ENCODE measurements at regions not wholly inside any gene's neighbourhood (a gene's known extent, or its start where the extent isn't known, plus 50 kb on each side); places are given as distances from the start of the nearest gene placed in this dataset.

DNA sequence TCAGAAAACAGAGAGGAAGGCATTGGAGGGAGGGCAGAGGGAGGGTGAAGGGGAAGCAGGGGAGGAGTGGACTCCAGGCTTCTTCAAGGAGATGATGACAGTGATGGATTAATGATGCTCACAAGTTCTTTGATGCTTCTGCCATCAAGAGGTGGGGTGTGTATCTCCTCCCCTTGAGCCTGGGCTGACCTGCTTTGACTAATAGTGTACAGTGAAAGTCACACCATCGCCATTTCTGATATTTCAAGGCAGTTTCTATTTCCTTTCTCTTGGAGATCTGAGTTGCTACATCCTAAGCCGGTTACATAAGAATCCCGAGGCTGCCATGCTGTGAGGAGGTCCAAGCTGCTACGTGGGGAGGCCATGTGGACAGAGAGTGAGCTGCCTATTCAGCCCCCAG lies 312.5 kb downstream of the MAF start:
- H3K4me3 ChIP-seq (replicated peaks; ENCODE audit: low read depth, low read length): no peak overlapping the region
- DNase-seq (ENCODE audit: low read depth): no peak

DNA sequence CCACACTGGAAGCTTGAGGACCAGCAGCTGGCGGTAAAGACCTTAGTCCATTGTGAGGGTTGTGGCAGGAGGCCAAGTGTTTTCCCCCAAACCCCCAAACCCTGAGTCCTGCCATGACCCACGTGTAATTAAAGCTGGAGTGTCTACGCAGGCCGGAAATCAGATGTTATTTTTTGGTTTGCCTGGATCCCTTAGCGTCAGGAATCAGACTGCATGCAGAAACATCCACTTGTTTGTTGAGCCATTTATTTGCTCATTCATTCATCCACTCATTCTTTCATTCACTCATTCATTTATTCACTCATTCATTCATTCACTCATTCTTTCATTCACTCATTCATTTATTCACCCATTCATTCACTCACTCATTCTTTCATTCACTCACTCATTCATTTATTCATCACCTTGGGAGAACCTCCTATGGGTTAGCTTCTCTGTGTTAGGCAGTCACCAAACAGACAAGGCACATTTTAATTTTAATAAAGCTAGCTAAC lies 313.1 kb downstream of the MAF start:
- TF ChIP-seq, protein P1, sequence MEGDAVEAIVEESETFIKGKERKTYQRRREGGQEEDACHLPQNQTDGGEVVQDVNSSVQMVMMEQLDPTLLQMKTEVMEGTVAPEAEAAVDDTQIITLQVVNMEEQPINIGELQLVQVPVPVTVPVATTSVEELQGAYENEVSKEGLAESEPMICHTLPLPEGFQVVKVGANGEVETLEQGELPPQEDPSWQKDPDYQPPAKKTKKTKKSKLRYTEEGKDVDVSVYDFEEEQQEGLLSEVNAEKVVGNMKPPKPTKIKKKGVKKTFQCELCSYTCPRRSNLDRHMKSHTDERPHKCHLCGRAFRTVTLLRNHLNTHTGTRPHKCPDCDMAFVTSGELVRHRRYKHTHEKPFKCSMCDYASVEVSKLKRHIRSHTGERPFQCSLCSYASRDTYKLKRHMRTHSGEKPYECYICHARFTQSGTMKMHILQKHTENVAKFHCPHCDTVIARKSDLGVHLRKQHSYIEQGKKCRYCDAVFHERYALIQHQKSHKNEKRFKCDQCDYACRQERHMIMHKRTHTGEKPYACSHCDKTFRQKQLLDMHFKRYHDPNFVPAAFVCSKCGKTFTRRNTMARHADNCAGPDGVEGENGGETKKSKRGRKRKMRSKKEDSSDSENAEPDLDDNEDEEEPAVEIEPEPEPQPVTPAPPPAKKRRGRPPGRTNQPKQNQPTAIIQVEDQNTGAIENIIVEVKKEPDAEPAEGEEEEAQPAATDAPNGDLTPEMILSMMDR (IDR thresholded peaks at IDR 0.05; ENCODE audit: low read length, missing control alignments): no peak
- DNase-seq (ENCODE audit: low read depth): no peak
- no peak overlapping the region for H3K4me3 ChIP-seq (replicated peaks; ENCODE audit: low read depth, low read length)

More for the DNA sequence above, 312.5 kb downstream of the MAF start:
- TF ChIP-seq, protein P1 (IDR thresholded peaks at IDR 0.05; ENCODE audit: low read length, missing control alignments): no peak

DNA sequence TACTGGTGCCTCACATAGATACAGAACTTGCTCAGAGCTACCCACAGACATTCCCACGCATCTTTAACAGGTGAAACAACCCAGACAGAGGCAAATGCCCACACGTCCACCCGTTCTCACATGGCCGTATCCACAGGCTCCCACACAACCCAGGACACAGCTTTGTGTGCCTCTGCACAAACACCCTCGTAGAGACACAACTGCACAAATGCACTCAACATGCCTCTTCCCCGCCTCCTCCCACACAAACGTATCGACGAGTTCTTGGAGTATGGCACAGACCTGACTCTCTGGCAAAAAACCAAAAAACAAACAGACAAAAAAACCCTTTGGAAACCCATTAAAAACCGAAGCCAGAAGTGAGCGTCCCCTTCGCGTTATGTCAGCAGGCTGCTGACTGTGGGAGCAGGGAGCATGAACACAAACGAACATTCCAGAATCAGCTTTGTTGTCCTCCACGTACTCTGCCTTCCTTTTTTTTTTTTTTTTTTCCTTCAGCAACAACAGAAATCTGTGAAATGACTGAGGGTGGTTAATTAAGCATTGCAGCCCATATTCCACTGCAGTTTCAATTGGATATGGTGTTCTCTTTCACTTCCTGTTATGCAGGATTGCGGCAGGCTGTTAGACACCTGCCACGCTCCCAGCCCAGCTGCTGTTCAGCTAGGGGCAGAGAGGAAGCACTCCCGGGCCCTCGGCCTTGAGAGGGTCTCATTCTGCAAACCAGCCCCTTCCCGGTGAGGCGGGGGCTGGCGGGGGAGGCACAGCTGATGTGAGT lies 313.7 kb downstream of the MAF start:
- H3K4me3 ChIP-seq (replicated peaks; ENCODE audit: low read depth, low read length): no peak overlapping the region
- no peak for DNase-seq (ENCODE audit: low read depth)
- TF ChIP-seq, protein P1 (IDR thresholded peaks at IDR 0.05; ENCODE audit: low read length, missing control alignments): no peak

DNA sequence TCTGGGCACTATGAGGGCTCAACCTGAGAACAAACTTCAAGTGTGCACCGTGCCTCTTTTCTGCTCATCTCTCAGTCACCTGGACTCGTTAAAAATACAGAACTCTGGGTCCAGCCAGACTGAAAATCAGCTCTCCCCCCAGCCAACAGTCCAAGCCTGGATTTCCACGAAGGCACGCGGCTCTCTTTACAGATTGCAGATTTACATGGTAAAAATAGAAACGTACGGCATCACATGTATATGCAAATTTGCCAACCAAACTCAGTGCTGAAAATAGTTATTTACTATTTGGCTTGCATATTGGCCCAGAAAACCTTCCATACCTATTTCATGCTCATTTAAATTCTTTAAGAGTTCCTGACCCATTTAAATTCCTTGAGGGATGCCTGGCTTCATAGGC lies 315.8 kb downstream of the MAF start:
- TF ChIP-seq, protein P1 (IDR thresholded peaks at IDR 0.05; ENCODE audit: low read length, missing control alignments): no peak

DNA sequence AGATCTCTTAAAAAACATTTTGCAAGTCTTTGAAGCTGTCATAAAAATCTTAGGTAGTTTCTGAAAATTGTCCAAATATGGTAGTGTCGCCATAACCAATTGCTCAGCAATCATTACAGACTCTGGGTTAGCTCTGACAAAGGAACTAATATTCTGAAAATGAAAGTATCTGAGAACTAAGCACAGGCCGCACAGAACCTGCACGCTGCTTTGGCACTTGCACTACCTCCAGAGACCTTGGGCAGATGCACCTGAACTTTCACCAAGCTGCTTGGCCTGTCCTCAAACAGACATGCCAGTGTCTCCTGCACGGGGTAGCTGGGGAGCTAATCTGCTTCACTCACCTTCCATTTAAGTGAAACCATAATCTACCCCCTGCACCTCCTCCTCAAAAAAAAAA lies 317.0 kb downstream of the MAF start:
- H3K4me3 ChIP-seq (replicated peaks; ENCODE audit: low read depth, low read length): no peak overlapping the region
- DNase-seq (ENCODE audit: low read depth): no peak
- TF ChIP-seq, protein P1 (IDR thresholded peaks at IDR 0.05; ENCODE audit: low read length, missing control alignments): no peak

More for the DNA sequence above, 315.8 kb downstream of the MAF start:
- DNase-seq (ENCODE audit: low read depth): no peak
- no peak overlapping the region for H3K4me3 ChIP-seq (replicated peaks; ENCODE audit: low read depth, low read length)

DNA sequence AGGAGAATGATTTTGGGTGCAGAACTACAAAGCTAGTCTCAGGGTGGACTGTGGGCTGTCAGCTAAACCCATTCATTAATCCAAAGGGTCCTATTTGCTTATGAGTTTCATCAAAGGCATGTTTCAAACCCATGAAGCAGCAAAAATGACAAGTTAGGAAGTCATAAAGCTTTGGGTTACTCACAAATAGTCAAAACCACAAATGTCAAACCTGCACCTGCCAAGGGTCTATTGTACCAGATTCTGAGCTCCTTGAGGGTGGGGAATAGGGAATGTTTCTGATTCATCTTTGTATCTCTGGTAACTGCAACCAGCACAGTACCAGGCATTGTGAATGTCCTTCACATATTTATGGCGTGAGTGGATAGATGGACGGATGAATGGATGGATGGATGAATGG lies 317.7 kb downstream of the MAF start:
- DNase-seq (ENCODE audit: low read depth): no peak
- H3K4me3 ChIP-seq (replicated peaks; ENCODE audit: low read depth, low read length): no peak overlapping the region
- TF ChIP-seq, protein P1 (IDR thresholded peaks at IDR 0.05; ENCODE audit: low read length, missing control alignments): no peak

DNA sequence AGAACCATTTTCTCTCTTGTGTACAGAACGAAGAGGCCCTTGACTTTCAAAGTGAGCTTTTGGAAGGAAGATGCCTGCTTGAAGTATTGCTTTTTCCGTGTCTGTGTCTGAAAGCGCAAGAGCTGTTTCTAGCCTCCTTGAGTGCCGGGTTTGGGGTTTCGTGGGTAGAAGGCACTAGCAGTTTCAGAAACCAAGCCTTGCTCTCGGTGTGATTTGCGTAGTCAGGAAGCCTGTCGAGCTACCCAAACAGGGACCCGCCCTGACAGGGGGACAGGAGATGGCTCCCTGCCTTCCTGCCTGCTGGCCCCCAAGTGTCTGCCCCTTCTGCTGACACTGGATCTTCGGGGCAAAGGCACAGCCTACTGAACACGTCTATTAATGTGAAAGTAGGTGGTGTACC lies 322.0 kb downstream of the MAF start:
- no peak for DNase-seq (ENCODE audit: low read depth)

More for the DNA sequence above, 322.0 kb downstream of the MAF start:
- no peak overlapping the region for H3K4me3 ChIP-seq (replicated peaks; ENCODE audit: low read depth, low read length)
- TF ChIP-seq, protein P1 (IDR thresholded peaks at IDR 0.05; ENCODE audit: low read length, missing control alignments): no peak

All from fibroblast of pulmonary artery (primary cell).